ENCODE measurements at regions not wholly inside any gene's neighbourhood (a gene's known extent, or its start where the extent isn't known, plus 50 kb on each side); places are given as distances from the start of the nearest gene placed in this dataset.
"Not testable (repeated sequence)": the region's sequence is repeated elsewhere in the genome, so short reads cannot be mapped to it uniquely, and the experiment has no call there.

GRCh38 chr1:227508431-227508830 is 54.9 kb upstream of the ZNF678 start:
- DNase-seq: no peak
- no peak for ATAC-seq

- not testable (repeated sequence) for DNase-seq, ATAC-seq
Measured at GRCh38 chr1:227506490-227507393, 56.6 kb upstream of the ZNF678 start.

DNA sequence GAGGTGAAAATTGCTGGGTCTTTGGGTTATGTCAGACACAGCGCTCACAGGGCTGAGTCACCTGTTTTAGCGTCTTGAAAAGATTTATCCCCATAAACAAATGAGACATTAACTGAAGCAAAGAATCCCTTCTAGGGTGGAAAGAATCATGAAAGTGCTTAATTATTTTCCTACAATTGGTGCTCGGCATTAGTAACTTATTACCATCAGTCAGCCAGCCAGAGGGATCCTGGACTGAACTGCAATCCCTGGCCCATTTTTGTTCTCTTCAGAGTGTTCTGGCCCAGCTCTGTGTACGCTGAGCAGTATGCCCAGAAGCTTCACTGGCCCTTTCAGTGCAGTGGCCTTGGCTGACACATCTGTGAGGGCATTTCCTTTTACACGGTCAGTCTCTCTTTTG is 67.3 kb upstream of the ZNF678 start:
- not testable (repeated sequence) for DNase-seq, ATAC-seq

DNA sequence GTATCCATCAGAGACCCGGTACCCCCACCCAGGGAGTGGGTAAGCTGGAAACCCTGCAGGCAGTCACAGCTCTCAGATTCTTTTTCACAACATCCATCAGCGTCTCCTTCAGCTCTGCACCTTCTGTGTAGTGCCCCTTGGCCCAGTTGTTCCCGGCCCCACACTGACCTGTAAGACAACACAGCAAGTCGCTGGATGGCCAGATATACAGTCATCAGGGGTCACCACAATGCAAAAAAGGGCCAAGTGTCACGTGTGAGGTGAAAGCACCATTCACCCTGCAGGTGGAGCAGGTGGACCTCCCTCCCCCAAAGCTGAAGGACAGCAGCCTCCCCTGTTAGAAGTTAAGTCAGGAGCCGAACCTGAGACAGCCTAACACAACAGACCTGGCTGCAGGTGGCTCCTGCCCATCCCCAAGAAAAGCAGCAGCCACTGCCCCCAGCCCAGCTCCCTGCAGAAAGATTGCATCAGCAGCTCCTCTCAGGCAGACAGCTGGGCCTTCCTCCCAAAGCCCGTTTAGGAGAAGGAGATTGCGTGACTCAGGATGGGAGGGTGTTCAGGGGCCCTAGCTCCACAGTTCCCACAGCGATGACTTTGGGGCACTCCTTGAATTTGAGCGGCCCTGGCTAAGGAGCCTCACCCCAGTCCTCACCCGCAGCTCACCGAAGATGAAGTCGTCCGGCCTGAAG is 69.3 kb upstream of the ZNF678 start:
- not testable (repeated sequence) for DNase-seq, ATAC-seq

- DNase-seq (no peak), ATAC-seq (no peak)
Measured at GRCh38 chr1:227490478-227490877, 72.9 kb upstream of the ZNF678 start.

- ATAC-seq (no peak), DNase-seq (no peak)
Measured at GRCh38 chr1:227490001-227490400, 73.4 kb upstream of the ZNF678 start.

DNA sequence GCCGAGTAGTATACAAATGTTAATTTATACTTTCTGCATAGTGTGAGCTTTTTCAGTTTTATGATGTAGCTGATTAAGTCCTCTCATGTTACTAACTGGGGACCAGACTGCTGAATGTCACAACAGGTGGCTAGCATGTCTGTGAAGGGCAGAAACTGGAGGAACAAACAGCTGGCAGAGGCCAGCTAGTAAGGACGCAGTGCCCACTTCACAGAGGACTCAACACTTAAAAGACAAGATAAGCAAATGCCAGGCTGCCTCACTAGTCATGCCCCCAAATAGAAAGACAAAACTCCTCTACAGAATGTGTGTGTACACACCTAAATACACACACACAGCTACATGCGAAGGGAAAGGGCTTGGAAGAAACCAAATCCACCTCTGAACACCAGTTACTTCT is 73.8 kb upstream of the ZNF678 start:
- ATAC-seq (no peak), DNase-seq (no peak)

DNA sequence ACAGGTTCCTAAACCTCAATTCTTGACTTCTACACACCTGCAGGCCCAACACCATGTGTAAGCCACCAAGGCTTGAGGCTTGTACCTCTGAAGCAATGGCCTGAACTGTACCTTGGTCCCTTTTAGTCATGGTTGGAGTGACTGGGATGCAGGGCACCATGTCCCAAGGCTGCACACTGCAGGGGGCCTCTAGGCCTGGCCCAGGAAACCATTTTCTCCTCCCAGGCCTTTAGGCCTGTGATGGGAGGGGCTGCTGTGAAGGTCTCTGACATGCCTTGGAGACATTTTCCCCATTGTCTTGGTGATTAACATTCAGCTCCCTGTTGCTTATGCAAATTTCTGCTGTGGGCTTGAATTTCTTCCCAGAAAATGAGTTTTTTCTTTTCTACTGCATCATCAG is 75.8 kb upstream of the ZNF678 start:
- no peak for ATAC-seq

DNA sequence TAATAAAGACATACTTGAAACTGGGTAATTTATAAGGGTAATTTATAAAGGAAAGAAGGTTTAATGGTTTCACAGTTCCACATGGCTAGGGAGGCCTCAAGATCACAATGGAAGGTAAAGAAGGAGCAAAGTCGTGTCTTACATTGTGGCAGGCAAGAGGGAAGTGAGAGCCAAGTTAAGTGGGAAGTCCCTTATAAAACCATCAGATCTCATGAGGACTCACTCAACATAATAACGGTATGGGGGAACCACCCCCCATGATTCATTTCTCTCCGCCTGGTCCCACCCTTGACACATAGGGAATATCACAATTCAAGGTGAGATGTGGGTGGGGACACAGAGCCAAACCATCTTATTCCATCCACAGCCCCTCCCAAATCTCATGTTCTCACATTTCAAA is 76.8 kb upstream of the ZNF678 start:
- ATAC-seq (no peak), DNase-seq (no peak)

More for the DNA sequence above, 75.8 kb upstream of the ZNF678 start:
- no peak for DNase-seq

DNA sequence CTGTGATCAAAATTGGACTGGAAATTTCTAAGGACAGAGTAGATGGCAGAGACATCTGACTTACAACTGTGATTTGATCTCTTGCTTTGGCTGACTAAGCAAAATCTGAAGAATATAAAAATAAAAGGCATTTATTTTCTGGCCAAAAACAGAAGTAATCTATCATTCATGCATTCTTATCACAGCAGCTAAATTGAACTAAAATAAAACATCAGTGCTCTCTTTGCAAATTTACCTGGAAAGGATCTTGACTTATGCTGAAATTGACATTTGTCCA is 81.4 kb upstream of the ZNF678 start:
- ATAC-seq (no peak), DNase-seq (no peak)

DNA sequence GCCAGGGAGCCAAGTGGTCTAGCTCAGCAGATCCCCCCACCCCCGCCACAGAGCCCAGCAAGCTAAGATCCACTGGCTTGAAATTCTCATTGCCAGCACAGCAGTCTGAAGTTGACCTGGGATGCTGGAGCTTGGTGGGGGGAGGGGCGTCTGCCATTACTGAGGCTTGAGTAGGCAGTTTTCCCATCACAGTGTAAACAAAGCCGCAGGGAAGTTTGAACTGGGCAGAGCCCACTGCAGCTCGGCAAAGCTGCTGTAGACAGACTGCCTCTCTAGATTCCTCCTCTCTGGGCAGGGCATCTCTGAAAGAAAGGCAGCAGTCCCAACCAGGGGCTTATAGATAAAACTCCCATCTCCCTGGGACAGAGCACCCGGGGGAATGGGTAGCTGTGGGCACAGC is 89.3 kb upstream of the ZNF678 start:
- not testable (repeated sequence) for ATAC-seq

GRCh38 chr1:227472772-227473171 is 90.6 kb upstream of the ZNF678 start:
- ATAC-seq: no peak

More for the DNA sequence above, 89.3 kb upstream of the ZNF678 start:
- DNase-seq: not testable (repeated sequence)

GRCh38 chr1:227470688-227471087 is 92.7 kb upstream of the ZNF678 start:
- no peak for ATAC-seq
- DNase-seq: no peak

More at GRCh38 chr1:227472772-227473171, 90.6 kb upstream of the ZNF678 start:
- DNase-seq: no peak

DNA sequence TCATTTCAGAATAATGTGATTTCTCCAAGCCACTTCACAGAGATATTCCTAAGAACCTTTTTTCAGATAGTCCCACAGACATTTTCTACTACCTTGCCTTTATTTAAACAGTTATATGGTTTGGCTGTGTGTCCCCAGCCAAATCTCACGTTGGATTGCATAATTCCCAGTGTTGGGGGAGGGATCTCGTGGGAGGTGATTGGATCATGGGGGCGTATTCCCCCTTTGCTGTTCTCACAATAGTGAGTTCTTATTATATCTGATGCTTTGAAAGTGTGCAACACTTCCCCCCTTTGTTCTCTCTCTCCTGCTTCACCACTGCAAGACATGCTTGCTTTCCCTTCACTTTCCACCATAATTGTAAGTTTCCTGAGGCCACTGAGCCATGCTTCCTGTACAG is 93.6 kb upstream of the ZNF678 start:
- no peak for ATAC-seq

DNA sequence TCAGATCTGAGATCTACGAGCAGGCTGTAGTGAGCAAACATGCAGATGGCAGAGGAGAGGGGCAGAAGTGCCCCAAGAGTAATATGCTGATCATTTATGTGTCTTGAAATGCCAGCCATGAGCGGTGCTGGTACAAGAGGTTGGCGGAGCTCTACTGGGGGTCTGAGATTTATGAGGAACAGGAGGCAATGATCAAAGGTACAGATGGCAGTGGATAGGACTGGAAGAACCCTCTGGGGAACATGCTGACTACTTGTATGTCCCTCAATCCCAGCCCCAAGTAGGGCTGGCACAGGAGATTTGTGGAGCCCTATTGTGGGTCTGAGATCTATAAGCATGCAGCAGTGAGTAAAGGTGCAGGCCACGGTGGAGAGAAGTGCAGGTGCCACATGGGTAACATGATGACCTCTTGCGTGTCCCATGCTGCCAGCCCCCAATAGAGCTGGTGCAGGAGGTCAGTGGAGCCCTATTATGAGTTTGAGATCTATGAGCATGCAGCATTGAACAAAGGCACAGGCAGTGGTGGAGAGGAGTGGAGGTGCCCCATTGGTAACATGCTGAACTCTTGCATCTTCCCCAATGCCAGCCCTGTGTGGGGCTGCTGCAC is 97.2 kb upstream of the ZNF678 start:
- ATAC-seq (no peak), DNase-seq (no peak)

More for the DNA sequence above, 93.6 kb upstream of the ZNF678 start:
- no peak for DNase-seq

- DNase-seq: no peak
- ATAC-seq: no peak
Measured at GRCh38 chr1:227465256-227465655, 98.1 kb upstream of the ZNF678 start.

DNA sequence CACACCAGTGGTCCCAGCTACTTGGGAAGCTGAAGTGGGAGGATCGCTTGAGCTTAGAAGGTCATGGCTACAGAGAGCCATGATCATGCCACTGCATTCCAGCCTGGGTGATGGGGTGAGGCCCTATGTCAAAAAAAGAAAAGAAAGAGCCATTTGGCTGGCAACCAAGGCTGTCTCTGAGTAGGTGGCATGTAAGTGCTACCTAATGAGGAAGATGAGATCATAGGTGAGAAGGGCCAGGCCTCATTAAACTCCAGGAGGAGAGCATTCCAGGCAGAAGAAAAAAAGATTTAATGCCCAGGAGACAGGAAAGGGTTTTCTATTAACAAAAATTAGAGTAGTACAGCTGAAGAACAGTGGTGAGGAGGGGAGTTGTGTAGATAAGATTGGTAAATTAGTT is 103.4 kb upstream of the ZNF678 start:
- no peak for ATAC-seq
- DNase-seq: no peak

DNA sequence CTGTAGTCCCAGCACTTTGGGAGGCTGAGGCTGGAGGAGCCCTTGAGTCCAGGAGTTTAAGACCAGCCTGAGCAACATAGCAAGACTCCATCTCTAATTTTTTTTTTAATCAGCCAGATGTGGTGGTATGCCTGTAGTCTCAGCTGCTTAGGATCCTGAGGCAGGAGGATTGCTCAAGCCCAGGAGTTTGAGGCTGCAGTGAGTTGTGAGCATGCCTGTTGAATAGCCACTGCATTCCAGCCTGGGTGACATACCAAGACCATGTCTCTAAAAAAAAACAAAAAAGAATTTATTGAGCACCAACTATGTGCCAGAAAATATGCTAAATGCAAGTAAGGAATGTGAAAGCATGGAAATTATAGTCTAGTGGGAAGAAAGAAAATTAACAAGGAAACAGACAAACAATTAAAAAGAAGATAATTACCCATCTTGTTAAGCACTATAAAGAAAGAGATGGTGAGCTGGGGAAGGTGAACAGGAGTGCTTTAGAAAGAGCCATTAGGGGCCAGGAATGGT is 104.0 kb upstream of the ZNF678 start:
- no peak for ATAC-seq
- no peak for DNase-seq

- ATAC-seq (no peak), DNase-seq (no peak)
Measured at GRCh38 chr1:227454686-227455085, 108.7 kb upstream of the ZNF678 start.

DNA sequence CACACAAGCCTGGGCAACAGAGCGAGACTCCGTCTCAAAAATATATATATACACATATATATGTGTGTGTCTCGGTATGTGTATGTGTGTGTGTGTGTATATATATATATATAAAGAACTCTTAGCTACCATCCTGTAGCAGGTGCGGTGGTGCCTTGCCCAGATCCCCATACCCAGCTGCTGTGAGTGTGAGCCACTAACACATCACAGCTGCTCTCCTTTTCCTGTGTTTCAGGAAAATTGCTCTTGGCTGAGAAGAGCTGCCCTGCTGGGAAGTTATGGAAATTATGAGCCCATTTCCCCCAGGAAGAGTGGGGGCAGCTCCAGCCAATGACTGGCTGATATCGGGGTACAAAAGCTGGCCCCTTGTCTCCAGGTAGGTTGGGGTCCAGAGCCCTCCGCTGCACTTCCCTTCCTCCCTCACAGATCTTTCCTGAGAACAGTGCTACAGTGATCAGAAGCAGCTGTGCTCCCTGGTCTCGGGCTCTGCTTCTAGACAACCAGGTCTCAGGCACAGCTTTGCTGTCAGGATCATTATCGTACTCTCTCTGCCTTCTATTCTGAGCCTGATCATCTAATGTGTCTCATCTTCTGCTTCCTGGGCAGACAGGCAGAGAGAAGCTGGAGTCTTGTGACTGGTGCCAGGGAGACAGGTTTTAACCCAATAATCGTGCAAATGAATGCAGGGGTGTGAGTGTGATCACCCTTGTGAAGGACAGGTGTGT is 109.6 kb upstream of the ZNF678 start:
- ATAC-seq: no peak
- no peak for DNase-seq

DNA sequence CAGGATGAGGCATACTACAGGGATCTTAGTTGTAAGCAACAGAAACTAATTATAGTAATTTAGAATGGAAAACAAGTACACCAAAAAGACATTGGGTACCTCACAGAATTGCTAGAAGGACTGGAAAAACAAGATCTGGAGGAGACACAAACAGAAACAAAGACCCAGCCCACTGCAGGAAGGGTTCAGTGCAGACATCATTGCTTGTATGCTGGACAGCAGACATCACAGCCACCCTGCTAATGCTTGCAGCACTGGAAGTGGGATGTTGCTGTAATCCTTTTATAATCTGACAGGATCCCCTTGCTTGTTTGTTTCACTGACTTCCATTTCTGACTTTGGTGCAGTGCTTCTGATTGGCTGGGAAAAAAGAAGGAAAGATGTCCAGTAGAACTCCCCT is 111.4 kb upstream of the ZNF678 start:
- ATAC-seq (no peak), DNase-seq (no peak)

DNA sequence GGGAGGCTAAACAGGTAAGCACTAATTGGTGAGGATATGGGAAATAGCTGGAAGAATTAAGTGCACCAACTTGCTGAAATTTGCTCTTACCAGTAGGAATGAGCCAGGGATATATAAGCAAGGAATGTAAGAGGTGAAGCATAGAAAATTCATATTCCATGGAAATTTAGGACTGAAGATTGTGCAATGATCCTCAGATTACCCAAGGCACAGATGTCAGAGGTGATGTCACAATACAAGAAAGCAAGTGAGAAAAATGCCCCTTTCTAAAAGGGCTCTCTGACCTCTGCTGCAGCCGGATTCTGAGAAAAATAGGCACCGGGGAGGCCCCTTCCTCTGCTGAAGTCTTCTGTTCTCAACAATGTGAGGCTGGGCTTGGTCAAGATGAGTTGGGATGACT is 112.3 kb upstream of the ZNF678 start:
- ATAC-seq (no peak), DNase-seq (no peak)

Measured in stimulated activated naive CD8-positive, alpha-beta T cell treated with anti-CD3 and anti-CD28 coated beads, Interleukin-15, Interleukin-2, amounts not matched to agents 100 U/mL and 50 U/mL, for 24 hours (primary cell).